ENCODE measurements at regions not wholly inside any gene's neighbourhood (a gene's known extent, or its start where the extent isn't known, plus 50 kb on each side); places are given as distances from the start of the nearest gene placed in this dataset.

- no peaks in the 10 kb centered on the region for H3K27me3 ChIP-seq (ENCODE audit: control insufficient read depth in 3 of 3, insufficient read depth in 3 of 3, low read depth in 1 of 3, low read length in 3 of 3)
Measured at GRCh38 chr10:83144461-83144860, 994.8 kb upstream of the GHITM start.

GRCh38 chr10:83153714-83154113, 985.6 kb upstream of the GHITM start:
- H3K4me1 ChIP-seq (ENCODE audit: control insufficient read depth in 2 of 2, insufficient read depth in 1 of 2, low read depth in 1 of 2, low read length in 2 of 2) = peaks cover 0 to 9% of the 10 kb centered on the region in 2 donors
- no peak overlapping the region for H3K9ac ChIP-seq (ENCODE audit: low read depth, low read length, poor library complexity)
- no peak overlapping the region for H4K8ac ChIP-seq (ENCODE audit: low read depth, low read length)
- no peak overlapping the region for H3K18ac ChIP-seq (ENCODE audit: low read length)
- no peaks in the 10 kb centered on the region for H3K27me3 ChIP-seq (ENCODE audit: control insufficient read depth in 3 of 3, insufficient read depth in 3 of 3, low read depth in 1 of 3, low read length in 3 of 3)
- no peaks in the 10 kb centered on the region for H3K9me3 ChIP-seq (replicated peaks in 1 of 2; ENCODE audit: control insufficient read depth in 2 of 2, insufficient read depth in 1 of 2, low read depth in 1 of 2, low read length in 2 of 2)
- H4K91ac ChIP-seq (ENCODE audit: low read depth, low read length, poor library complexity) = no peak overlapping the region
- H3K14ac ChIP-seq (ENCODE audit: low read length) = no peak overlapping the region
- H2BK5ac ChIP-seq (ENCODE audit: low read length) = no peak overlapping the region
- H2AFZ ChIP-seq (ENCODE audit: low read length) = no peak overlapping the region
- H3K4ac ChIP-seq (ENCODE audit: low read length) = no peak overlapping the region
- H2BK15ac ChIP-seq (ENCODE audit: low read length) = no peak overlapping the region
- H3K79me1 ChIP-seq (ENCODE audit: low read depth, low read length) = no peaks in the 10 kb centered on the region
- no peak overlapping the region for H2AK5ac ChIP-seq (ENCODE audit: low read depth, low read length)
- no peaks in the 10 kb centered on the region for H3K36me3 ChIP-seq (replicated peaks in 1 of 2; ENCODE audit: control insufficient read depth in 2 of 2, insufficient read depth in 2 of 2, low read length in 2 of 2)
- no peak for DNase-seq (ENCODE audit: low spot score)
- H3K4me3 ChIP-seq (ENCODE audit: low read length in 2 of 2) = no peak overlapping the region
- no CpG with 5 or more reads among the region's 10 CpGs for WGBS, 2 donors (ENCODE audit: extremely low coverage in 2 of 2, insufficient read length in 2 of 2, insufficient replicate concordance in 1 of 2)
- H3K27ac ChIP-seq (replicated peaks; ENCODE audit: low read length) = no peak overlapping the region
- H3K4me2 ChIP-seq (ENCODE audit: insufficient read depth, low read length, poor library complexity, severe bottlenecking) = no peak overlapping the region
- no peak overlapping the region for H2BK120ac ChIP-seq (ENCODE audit: low read depth, low read length)
- no peak overlapping the region for H3K23ac ChIP-seq (ENCODE audit: low read depth, low read length, poor library complexity)
- H2BK12ac ChIP-seq (ENCODE audit: low read length) = no peak overlapping the region

More at GRCh38 chr10:83144461-83144860, 994.8 kb upstream of the GHITM start:
- Histone ChIP-seq H2AK5ac (ENCODE audit: low read depth, low read length) (no peak overlapping the region), H4K8ac (ENCODE audit: low read depth, low read length) (no peak overlapping the region), H3K79me1 (ENCODE audit: low read depth, low read length) (no peaks in the 10 kb centered on the region), H3K9ac (ENCODE audit: low read depth, low read length, poor library complexity) (no peak overlapping the region), H3K4me1 (ENCODE audit: control insufficient read depth in 2 of 2, insufficient read depth in 1 of 2, low read depth in 1 of 2, low read length in 2 of 2) (no peaks in the 10 kb centered on the region), H2BK15ac (ENCODE audit: low read length) (no peak overlapping the region), H2BK120ac (ENCODE audit: low read depth, low read length) (no peak overlapping the region), H3K4me3 (ENCODE audit: low read length in 2 of 2) (no peak overlapping the region), H3K36me3 (replicated peaks in 1 of 2; ENCODE audit: control insufficient read depth in 2 of 2, insufficient read depth in 2 of 2, low read length in 2 of 2) (no peaks in the 10 kb centered on the region), H2BK12ac (ENCODE audit: low read length) (no peak overlapping the region), H4K91ac (ENCODE audit: low read depth, low read length, poor library complexity) (no peak overlapping the region), H2AFZ (ENCODE audit: low read length) (no peak overlapping the region), H3K4ac (ENCODE audit: low read length) (no peak overlapping the region), H3K9me3 (replicated peaks in 1 of 2; ENCODE audit: control insufficient read depth in 2 of 2, insufficient read depth in 1 of 2, low read depth in 1 of 2, low read length in 2 of 2) (no peaks in the 10 kb centered on the region), H3K4me2 (ENCODE audit: insufficient read depth, low read length, poor library complexity, severe bottlenecking) (no peak overlapping the region), H3K23ac (ENCODE audit: low read depth, low read length, poor library complexity) (no peak overlapping the region), H3K18ac (ENCODE audit: low read length) (no peak overlapping the region), H2BK5ac (ENCODE audit: low read length) (no peak overlapping the region), H3K14ac (ENCODE audit: low read length) (no peak overlapping the region), H3K27ac (replicated peaks; ENCODE audit: low read length) (no peak overlapping the region)
- no peak for DNase-seq (ENCODE audit: low spot score)

GRCh38 chr10:83164156-83164555, 975.2 kb upstream of the GHITM start:
- no peak overlapping the region for H3K4me2 ChIP-seq (ENCODE audit: insufficient read depth, low read length, poor library complexity, severe bottlenecking)
- no peak overlapping the region for H2BK120ac ChIP-seq (ENCODE audit: low read depth, low read length)
- H4K8ac ChIP-seq (ENCODE audit: low read depth, low read length) = no peak overlapping the region
- no peak overlapping the region for H3K23ac ChIP-seq (ENCODE audit: low read depth, low read length, poor library complexity)
- no peak overlapping the region for H4K91ac ChIP-seq (ENCODE audit: low read depth, low read length, poor library complexity)
- H3K9me3 ChIP-seq (replicated peaks in 1 of 2; ENCODE audit: control insufficient read depth in 2 of 2, insufficient read depth in 1 of 2, low read depth in 1 of 2, low read length in 2 of 2) = no peaks in the 10 kb centered on the region
- H3K4ac ChIP-seq (ENCODE audit: low read length) = no peak overlapping the region
- H3K27me3 ChIP-seq (ENCODE audit: control insufficient read depth in 3 of 3, insufficient read depth in 3 of 3, low read depth in 1 of 3, low read length in 3 of 3) = no peaks in the 10 kb centered on the region
- no peak overlapping the region for H3K18ac ChIP-seq (ENCODE audit: low read length)
- no peak overlapping the region for H2AFZ ChIP-seq (ENCODE audit: low read length)
- H3K4me3 ChIP-seq (ENCODE audit: low read length in 2 of 2) = no peak overlapping the region
- WGBS, 2 donors (ENCODE audit: extremely low coverage in 2 of 2, insufficient read length in 2 of 2, insufficient replicate concordance in 1 of 2) = no CpG with 5 or more reads among the region's 3 CpGs
- no peaks in the 10 kb centered on the region for H3K4me1 ChIP-seq (ENCODE audit: control insufficient read depth in 2 of 2, insufficient read depth in 1 of 2, low read depth in 1 of 2, low read length in 2 of 2)
- H2BK15ac ChIP-seq (ENCODE audit: low read length) = no peak overlapping the region
- no peak overlapping the region for H3K9ac ChIP-seq (ENCODE audit: low read depth, low read length, poor library complexity)
- no peaks in the 10 kb centered on the region for H3K79me1 ChIP-seq (ENCODE audit: low read depth, low read length)
- H3K27ac ChIP-seq (replicated peaks; ENCODE audit: low read length) = no peak overlapping the region
- no peak overlapping the region for H2BK12ac ChIP-seq (ENCODE audit: low read length)
- H3K36me3 ChIP-seq (replicated peaks in 1 of 2; ENCODE audit: control insufficient read depth in 2 of 2, insufficient read depth in 2 of 2, low read length in 2 of 2) = no peaks in the 10 kb centered on the region
- H2BK5ac ChIP-seq (ENCODE audit: low read length) = no peak overlapping the region
- DNase-seq (ENCODE audit: low spot score) = no peak
- H2AK5ac ChIP-seq (ENCODE audit: low read depth, low read length) = no peak overlapping the region
- no peak overlapping the region for H3K14ac ChIP-seq (ENCODE audit: low read length)

- Histone ChIP-seq H2BK12ac (ENCODE audit: low read length) (no peak overlapping the region), H3K18ac (ENCODE audit: low read length) (no peak overlapping the region), H3K27ac (replicated peaks; ENCODE audit: low read length) (no peak overlapping the region), H4K8ac (ENCODE audit: low read depth, low read length) (no peak overlapping the region), H3K4me3 (ENCODE audit: low read length in 2 of 2) (no peak overlapping the region), H3K4me1 (ENCODE audit: control insufficient read depth in 2 of 2, insufficient read depth in 1 of 2, low read depth in 1 of 2, low read length in 2 of 2) (no peaks in the 10 kb centered on the region), H2AFZ (ENCODE audit: low read length) (no peak overlapping the region), H3K14ac (ENCODE audit: low read length) (no peak overlapping the region), H3K9me3 (replicated peaks in 1 of 2; ENCODE audit: control insufficient read depth in 2 of 2, insufficient read depth in 1 of 2, low read depth in 1 of 2, low read length in 2 of 2) (no peaks in the 10 kb centered on the region), H2BK5ac (ENCODE audit: low read length) (no peak overlapping the region), H2AK5ac (ENCODE audit: low read depth, low read length) (no peak overlapping the region), H3K23ac (ENCODE audit: low read depth, low read length, poor library complexity) (no peak overlapping the region), H3K4me2 (ENCODE audit: insufficient read depth, low read length, poor library complexity, severe bottlenecking) (no peak overlapping the region), H3K79me1 (ENCODE audit: low read depth, low read length) (no peaks in the 10 kb centered on the region), H2BK120ac (ENCODE audit: low read depth, low read length) (no peak overlapping the region), H4K91ac (ENCODE audit: low read depth, low read length, poor library complexity) (no peak overlapping the region), H2BK15ac (ENCODE audit: low read length) (no peak overlapping the region), H3K9ac (ENCODE audit: low read depth, low read length, poor library complexity) (no peak overlapping the region), H3K36me3 (replicated peaks in 1 of 2; ENCODE audit: control insufficient read depth in 2 of 2, insufficient read depth in 2 of 2, low read length in 2 of 2) (no peaks in the 10 kb centered on the region), H3K27me3 (ENCODE audit: control insufficient read depth in 3 of 3, insufficient read depth in 3 of 3, low read depth in 1 of 3, low read length in 3 of 3) (no peaks in the 10 kb centered on the region), H3K4ac (ENCODE audit: low read length) (no peak overlapping the region)
- no peak for DNase-seq (ENCODE audit: low spot score)
- WGBS, 2 donors (ENCODE audit: extremely low coverage in 2 of 2, insufficient read length in 2 of 2, insufficient replicate concordance in 1 of 2) = no CpG with 5 or more reads among the region's 3 CpGs
Measured at GRCh38 chr10:83165265-83165664, 974.0 kb upstream of the GHITM start.
